ENCODE measurements at regions not wholly inside any gene's neighbourhood (a gene's known extent, or its start where the extent isn't known, plus 50 kb on each side); places are given as distances from the start of the nearest gene placed in this dataset.

DNA sequence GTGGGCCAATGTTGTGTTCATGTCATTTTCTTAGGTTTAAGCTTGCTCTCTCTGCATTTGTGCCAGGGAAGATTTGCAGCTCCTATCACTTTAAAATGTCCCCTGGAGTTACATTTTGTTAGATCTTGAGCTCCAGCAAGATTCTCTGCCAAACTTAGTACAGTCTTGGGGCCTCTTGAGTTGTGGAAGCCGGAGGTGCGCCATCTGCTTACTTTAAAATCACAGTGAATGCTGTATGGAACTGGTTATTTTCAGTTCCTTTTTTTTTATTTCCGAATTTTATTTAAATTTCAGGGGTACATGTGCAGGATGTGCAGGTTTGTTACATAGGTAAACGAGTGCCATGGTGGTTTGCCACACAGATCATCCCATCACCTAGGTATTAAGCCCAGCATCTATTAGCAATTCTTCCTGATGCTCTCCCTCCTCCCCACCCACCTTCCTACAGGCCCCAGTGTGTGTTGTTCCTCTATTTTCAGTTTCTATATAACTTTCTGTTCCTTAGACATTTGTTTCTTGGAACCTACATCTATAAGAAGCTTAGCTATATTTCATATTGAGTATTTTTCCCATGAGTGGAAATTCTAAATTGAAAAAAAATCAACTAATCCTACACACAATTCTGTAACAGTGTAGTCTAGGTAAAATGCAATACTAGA is 114.4 kb upstream of the CREB5 start:
- TF ChIP-seq CTCF (IDR thresholded peaks at IDR 0.05; ENCODE audit: poor library complexity), result no peak
- no peak for TF ChIP-seq EZH2phosphoT487 (IDR thresholded peaks at IDR 0.05; ENCODE audit: low read depth, severe bottlenecking, unreplicated experiment)

Measured in hepatocyte (in vitro differentiated cells).